ENCODE measurements at regions not wholly inside any gene's neighbourhood (a gene's known extent, or its start where the extent isn't known, plus 50 kb on each side); places are given as distances from the start of the nearest gene placed in this dataset.
"Not testable (repeated sequence)": the region's sequence is repeated elsewhere in the genome, so short reads cannot be mapped to it uniquely, and the experiment has no call there.

DNA sequence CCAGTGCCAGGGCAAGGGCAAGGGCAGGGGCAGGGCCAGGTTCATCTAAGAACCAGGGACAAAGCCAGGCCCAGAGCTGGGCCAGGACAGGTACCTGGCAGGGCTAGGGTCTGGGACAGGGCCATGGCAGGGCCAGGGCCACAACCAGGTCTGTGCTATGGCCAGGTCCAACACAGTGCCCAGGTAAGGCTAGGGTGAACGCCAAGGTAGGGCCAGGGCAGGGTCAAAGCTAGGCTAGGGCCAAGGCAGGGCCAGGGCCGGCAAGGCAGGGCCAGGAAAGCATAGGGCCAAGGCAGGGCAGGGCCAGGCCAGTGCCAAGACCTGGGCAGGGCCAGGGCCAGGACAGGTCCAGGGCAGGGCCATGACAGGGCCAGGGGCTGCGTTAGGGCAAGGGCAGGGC, 398.7 kb downstream of the GOLGA6L6 start:
- TF ChIP-seq, protein P1, sequence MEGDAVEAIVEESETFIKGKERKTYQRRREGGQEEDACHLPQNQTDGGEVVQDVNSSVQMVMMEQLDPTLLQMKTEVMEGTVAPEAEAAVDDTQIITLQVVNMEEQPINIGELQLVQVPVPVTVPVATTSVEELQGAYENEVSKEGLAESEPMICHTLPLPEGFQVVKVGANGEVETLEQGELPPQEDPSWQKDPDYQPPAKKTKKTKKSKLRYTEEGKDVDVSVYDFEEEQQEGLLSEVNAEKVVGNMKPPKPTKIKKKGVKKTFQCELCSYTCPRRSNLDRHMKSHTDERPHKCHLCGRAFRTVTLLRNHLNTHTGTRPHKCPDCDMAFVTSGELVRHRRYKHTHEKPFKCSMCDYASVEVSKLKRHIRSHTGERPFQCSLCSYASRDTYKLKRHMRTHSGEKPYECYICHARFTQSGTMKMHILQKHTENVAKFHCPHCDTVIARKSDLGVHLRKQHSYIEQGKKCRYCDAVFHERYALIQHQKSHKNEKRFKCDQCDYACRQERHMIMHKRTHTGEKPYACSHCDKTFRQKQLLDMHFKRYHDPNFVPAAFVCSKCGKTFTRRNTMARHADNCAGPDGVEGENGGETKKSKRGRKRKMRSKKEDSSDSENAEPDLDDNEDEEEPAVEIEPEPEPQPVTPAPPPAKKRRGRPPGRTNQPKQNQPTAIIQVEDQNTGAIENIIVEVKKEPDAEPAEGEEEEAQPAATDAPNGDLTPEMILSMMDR (IDR thresholded peaks at IDR 0.05) = not testable (repeated sequence)
- TF ChIP-seq POLR2A (IDR thresholded peaks at IDR 0.05) = not testable (repeated sequence)
